Mesodermal cell (in vitro differentiated cells): ENCODE measurements at regions not wholly inside any gene's neighbourhood (a gene's known extent, or its start where the extent isn't known, plus 50 kb on each side); places are given as distances from the start of the nearest gene placed in this dataset.
"Not testable (repeated sequence)": the region's sequence is repeated elsewhere in the genome, so short reads cannot be mapped to it uniquely, and the experiment has no call there.

Experiments used
- H3K27ac ChIP-seq: 2 replicates; pipeline ENCODE4 v1.7.0; 2013; ENCODE audit warnings: mild to moderate bottlenecking, low read depth, low read length, moderate library complexity; ENCODE audit not compliant: severe bottlenecking
- H3K36me3 ChIP-seq: 2 replicates; pipeline ENCODE4 v1.7.1; 2013; ENCODE audit warnings: mild to moderate bottlenecking, low read length, moderate library complexity; ENCODE audit not compliant: control insufficient read depth, insufficient read depth
- H3K4me1 ChIP-seq: one replicate; pipeline ENCODE4 v1.7.1; 2013; ENCODE audit warnings: mild to moderate bottlenecking, low read length; ENCODE audit not compliant: insufficient read depth, control insufficient read depth, poor library complexity, severe bottlenecking
- H3K4me3 ChIP-seq: 2 replicates; pipeline ENCODE4 v1.7.0; 2013; ENCODE audit warnings: low read length, control low read depth, mild to moderate bottlenecking; ENCODE audit not compliant: insufficient read depth, poor library complexity, severe bottlenecking; ENCODE audit errors: extremely low read depth
- H3K9me3 ChIP-seq: 2 replicates; pipeline ENCODE4 v1.7.1; 2013; ENCODE audit warnings: mild to moderate bottlenecking, low read length, moderate library complexity; ENCODE audit not compliant: control insufficient read depth
- WGBS, 2 experiments: methylation state at CpG; one replicate each; pipeline ENCODE4 v1.1.5; 2013; ENCODE audit warnings: missing lambda C conversion rate in 2 of 2; ENCODE audit not compliant: insufficient coverage in 2 of 2; 5-methylcytosine and 5-hydroxymethylcytosine counted together

DNA sequence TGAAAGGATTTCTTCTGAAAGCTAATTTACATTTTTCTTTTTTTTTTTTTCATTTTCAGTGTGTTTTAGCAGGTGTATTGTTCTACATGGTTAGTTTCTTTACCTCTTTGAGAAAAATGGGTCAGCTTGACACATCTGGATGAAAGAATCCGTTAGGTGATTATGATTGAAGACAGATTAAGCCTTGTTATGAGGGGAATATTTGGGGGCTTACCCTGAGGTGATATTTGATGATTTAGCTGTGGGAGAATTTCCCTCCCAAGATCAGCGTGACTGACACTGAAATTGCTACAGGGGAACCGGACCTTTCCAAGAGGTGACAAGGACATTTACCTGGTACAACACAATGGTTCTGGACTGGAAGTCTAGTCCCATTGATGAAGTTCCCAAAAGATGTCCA, 147.5 kb downstream of the NFKBIZ start:
- Histone ChIP-seq H3K27ac (no peak overlapping the region), H3K4me1 (peaks cover 3% of the 10 kb centered on the region), H3K9me3 (no peaks in the 10 kb centered on the region), H3K36me3 (no peaks in the 10 kb centered on the region), H3K4me3 (no peak overlapping the region)
- 82 to 85% methylated on average over 2 to 3 of the region's 3 CpGs for WGBS, 2 experiments

GRCh38 chr3:101998256-101998926, 149.1 kb downstream of the NFKBIZ start:
- no peak overlapping the region for H3K4me3 ChIP-seq
- H3K36me3 ChIP-seq: no peaks in the 10 kb centered on the region
- no peaks in the 10 kb centered on the region for H3K9me3 ChIP-seq
- WGBS, 2 experiments: 100% methylated on average over 1 of the region's 3 CpGs; no CpG with 5 or more reads in 1 of the 2 experiments
- peaks cover 3% of the 10 kb centered on the region for H3K4me1 ChIP-seq
- no peak overlapping the region for H3K27ac ChIP-seq

GRCh38 chr3:101999177-101999779, 150.0 kb downstream of the NFKBIZ start:
- H3K4me3 ChIP-seq: no peak overlapping the region
- H3K4me1 ChIP-seq: peaks cover 3% of the 10 kb centered on the region
- H3K36me3 ChIP-seq: no peaks in the 10 kb centered on the region
- WGBS, 2 experiments: 88 to 100% methylated on average over 3 of the region's 3 CpGs
- no peak overlapping the region for H3K27ac ChIP-seq
- no peaks in the 10 kb centered on the region for H3K9me3 ChIP-seq

GRCh38 chr3:102000620-102001209, 151.4 kb downstream of the NFKBIZ start:
- 81 to 86% methylated on average over 1 to 2 of the region's 3 CpGs for WGBS, 2 experiments
- no peak overlapping the region for H3K27ac ChIP-seq
- no peaks in the 10 kb centered on the region for H3K9me3 ChIP-seq
- H3K4me3 ChIP-seq: no peak overlapping the region
- H3K36me3 ChIP-seq: no peaks in the 10 kb centered on the region
- peaks cover 3% of the 10 kb centered on the region for H3K4me1 ChIP-seq

GRCh38 chr3:102002056-102002455, 152.7 kb downstream of the NFKBIZ start:
- H3K27ac ChIP-seq: no peak overlapping the region
- no peak overlapping the region for H3K4me3 ChIP-seq
- WGBS, 2 experiments: 80 to 86% methylated on average over 1 of the region's 1 CpG
- H3K36me3 ChIP-seq: no peaks in the 10 kb centered on the region
- no peaks in the 10 kb centered on the region for H3K4me1 ChIP-seq
- no peaks in the 10 kb centered on the region for H3K9me3 ChIP-seq

DNA sequence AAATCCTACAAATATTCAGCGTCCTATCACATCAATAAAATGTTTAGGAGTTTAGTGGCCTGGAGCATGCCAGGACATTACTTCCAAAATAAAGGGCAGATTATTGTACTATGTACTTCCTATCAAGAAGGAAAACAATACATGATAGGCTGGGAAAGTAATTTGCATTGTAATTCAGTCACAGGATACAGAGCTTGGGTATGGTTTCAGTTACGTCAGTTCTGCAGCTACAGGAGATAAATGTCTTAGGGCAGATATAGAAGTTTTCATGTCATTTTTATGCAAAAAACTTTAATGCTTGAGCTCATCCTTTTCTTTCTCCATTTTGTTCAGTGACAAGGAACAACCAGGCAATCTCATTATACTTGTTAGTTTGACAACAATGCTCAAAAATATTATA, 155.2 kb downstream of the NFKBIZ start:
- Histone ChIP-seq H3K4me1 (no peaks in the 10 kb centered on the region), H3K9me3 (no peaks in the 10 kb centered on the region), H3K36me3 (no peaks in the 10 kb centered on the region), H3K27ac (no peak overlapping the region), H3K4me3 (no peak overlapping the region)
- WGBS, 2 experiments: 80% methylated on average over 1 of the region's 2 CpGs; no CpG with 5 or more reads in 1 of the 2 experiments

GRCh38 chr3:102005551-102005950, 156.2 kb downstream of the NFKBIZ start:
- H3K9me3 ChIP-seq: no peaks in the 10 kb centered on the region
- H3K27ac ChIP-seq: no peak overlapping the region
- no peaks in the 10 kb centered on the region for H3K4me1 ChIP-seq
- H3K4me3 ChIP-seq: no peak overlapping the region
- no peaks in the 10 kb centered on the region for H3K36me3 ChIP-seq

DNA sequence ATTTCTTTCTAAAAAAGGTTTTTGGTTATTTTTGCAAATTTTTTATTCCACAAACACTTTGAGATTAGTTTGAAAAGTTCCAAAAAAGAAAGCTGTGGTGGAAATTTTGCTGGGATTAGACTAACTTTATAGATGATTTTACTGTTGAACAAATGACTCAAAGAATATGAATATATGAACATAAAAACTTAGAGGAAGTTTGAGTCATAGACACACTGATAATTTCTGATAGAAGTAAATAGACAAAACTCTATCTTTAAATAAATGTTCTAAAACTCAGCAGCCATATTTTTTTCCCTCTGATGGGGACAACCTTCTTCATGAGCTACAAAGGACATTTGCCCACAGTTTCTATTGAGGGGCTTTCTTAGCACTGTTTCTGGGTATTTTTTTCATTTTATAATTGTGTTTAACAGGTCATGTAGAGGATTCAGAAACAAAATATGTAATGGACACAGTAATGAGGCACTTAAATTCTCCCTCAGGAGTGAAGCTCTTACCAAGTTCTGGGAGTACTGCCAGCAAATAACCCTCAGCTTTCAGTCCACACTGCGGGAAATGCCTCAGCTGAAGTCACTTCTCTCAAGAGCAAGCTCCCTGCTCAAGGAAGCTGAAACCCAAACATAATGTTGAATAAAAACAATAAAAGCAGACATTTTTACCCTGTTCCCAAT, 157.6 kb downstream of the NFKBIZ start:
- no peak overlapping the region for H3K27ac ChIP-seq
- H3K4me1 ChIP-seq: no peaks in the 10 kb centered on the region
- no peak overlapping the region for H3K4me3 ChIP-seq
- H3K36me3 ChIP-seq: no peaks in the 10 kb centered on the region
- no peaks in the 10 kb centered on the region for H3K9me3 ChIP-seq
- WGBS, 2 experiments: no CpG with 5 or more reads among the region's 1 CpG

DNA sequence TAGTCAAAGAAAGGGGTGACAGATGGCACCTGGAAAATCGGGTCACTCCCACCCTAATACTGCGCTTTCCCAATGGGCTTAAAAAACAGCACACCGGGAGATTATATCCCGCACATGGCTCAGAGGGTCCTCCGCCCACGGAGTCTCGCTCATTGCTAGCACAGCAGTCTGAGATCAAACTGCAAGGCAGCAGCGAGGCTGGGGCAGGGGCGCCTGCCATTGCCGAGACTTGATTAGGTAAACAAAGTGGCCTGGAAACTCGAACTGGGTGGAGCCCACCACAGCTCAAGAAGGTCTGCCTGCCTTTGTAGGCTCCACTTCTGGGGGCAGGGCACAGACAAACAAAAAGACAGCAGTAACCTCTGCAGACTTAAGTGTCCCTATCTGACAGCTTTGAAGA, 159.1 kb downstream of the NFKBIZ start:
- WGBS, 2 experiments: 78 to 92% methylated on average over 6 to 10 of the region's 11 CpGs
- not testable (repeated sequence) for H3K9me3 ChIP-seq, H3K4me1 ChIP-seq, H3K36me3 ChIP-seq, H3K27ac ChIP-seq, H3K4me3 ChIP-seq

DNA sequence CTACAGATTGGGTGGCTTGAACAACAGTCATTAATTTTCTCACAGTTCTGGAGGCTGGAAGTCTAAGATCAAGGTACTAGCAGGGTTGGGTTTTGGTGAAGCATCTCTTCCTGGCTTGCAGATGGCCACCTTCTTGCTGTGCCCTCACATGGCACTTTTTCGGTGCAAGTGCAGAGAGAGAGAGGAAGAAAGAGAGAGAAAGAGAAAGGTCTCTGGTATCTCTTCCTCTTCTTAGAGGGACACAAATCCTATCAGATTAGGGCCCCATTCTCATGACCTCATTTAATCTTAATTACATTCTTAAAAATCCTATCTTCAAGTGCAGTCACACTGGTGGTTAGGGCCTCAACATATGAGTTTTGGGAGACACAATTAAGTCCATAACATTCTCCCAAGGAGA, 167.1 kb downstream of the NFKBIZ start:
- H3K4me3 ChIP-seq: no peak overlapping the region
- no CpG with 5 or more reads among the region's 1 CpG for WGBS, 2 experiments
- no peaks in the 10 kb centered on the region for H3K36me3 ChIP-seq
- no peak overlapping the region for H3K27ac ChIP-seq
- no peaks in the 10 kb centered on the region for H3K9me3 ChIP-seq
- no peaks in the 10 kb centered on the region for H3K4me1 ChIP-seq

GRCh38 chr3:102017784-102018183, 168.5 kb downstream of the NFKBIZ start:
- no peak overlapping the region for H3K4me3 ChIP-seq
- H3K4me1 ChIP-seq: no peaks in the 10 kb centered on the region
- H3K9me3 ChIP-seq: no peaks in the 10 kb centered on the region
- no peaks in the 10 kb centered on the region for H3K36me3 ChIP-seq
- H3K27ac ChIP-seq: no peak overlapping the region
- no CpG with 5 or more reads among the region's 2 CpGs for WGBS, 2 experiments
